NCI-H345 (cell line): ENCODE measurements at regions not wholly inside any gene's neighbourhood (a gene's known extent, or its start where the extent isn't known, plus 50 kb on each side); places are given as distances from the start of the nearest gene placed in this dataset.
"Not testable (repeated sequence)": the region's sequence is repeated elsewhere in the genome, so short reads cannot be mapped to it uniquely, and the experiment has no call there.

ENCODE experiments used
- DNase-seq: peaks from one replicate; lab custom pipeline; 2025; lab: John Stamatoyannopoulos, UW

DNA sequence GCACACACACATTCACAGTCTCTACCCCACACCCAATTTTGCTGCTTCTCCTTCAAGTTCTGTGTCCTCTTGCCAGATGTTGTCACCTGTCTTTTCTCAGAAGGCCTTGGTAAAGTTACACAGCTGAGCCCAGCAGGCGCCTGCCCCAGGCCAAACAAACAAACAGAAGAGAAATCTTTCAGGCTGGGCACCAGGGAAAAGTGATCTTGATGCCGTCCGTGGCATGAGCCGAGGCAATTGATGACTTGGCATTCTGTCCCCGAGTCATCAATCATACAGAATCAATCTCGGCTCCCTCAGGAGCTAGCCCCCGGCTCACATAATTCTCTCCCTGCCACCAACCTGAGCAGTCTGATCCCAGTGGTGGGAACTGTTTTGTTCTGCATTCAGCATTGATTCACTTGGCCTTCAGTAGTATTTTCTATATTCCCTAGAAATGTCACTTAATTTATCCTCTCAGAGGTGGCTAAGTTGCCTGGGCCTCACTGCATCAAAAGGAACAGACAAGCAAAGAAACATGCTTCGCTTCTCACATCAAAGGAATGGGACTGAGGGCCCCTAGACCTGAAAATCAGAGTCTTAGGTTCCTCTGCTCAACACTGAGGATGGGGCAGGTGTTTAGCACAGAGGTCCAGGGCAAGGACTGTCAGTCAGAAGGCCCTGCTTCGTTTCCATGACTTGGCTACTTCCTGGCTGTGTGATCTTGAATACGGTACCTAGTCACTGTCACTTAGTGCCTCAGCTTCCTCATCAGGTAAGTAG, 278.8 kb upstream of the CELF4 start:
- no peak for DNase-seq

DNA sequence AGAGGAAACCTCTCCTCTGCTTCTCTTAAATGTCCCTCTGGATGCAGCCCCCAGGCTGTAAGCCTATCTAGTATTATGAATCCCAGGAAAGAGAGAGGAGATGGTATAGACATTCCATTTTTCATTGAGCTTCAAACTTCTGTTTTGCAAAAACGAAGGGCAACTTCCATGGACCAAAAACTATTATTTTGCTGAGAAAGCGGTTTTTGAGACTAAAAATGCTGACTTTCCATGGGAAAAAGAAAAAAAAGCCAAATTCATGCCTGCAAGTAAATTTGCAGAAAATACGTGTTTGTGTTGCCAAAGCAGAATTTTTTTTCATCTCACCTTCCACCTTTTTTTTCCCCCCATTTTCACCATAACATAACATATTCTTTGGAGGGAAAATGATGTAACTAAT, 272.5 kb upstream of the CELF4 start:
- no peak for DNase-seq

DNA sequence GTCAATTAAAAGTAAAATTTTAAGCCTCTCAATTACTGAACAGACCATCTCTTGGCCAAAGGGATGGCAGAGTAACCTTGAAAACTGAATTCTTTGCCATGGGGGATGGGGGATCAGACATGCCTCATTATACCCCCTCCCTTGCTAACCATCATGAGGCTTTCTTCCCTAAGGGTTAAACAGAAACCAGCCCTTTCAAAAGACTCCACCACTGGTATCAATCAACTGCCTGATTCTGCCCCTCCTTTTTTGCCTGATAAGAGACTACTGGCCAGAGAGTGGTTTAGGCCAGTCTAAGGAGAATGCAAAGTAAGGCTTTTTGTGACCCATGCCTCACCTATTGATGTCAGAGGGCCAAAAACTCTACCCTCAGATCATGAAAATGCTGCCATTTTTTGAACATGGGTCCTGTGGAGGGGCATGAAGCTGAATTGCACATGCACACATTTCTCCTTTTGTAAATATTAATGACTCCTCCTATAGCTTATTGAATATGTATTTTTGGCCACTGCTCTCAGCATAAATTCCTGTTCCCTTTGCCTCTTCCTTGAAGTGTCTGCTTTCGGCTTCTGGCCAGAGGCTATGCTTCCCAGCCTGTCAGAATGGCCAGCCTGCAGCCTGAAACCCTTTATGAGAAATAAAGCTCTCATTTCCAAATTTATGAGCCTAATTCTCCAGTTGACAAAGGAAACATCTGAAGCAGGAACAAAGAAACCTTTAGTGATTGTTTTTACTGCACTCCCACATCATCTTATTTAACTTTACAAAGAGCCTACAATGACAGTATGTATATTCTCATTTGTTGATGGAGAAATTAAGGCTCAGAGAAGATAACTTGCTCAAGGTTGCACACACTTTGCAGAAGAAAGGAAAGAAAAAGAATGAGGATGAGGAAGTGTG, 270.7 kb upstream of the CELF4 start:
- DNase-seq, result no peak

DNA sequence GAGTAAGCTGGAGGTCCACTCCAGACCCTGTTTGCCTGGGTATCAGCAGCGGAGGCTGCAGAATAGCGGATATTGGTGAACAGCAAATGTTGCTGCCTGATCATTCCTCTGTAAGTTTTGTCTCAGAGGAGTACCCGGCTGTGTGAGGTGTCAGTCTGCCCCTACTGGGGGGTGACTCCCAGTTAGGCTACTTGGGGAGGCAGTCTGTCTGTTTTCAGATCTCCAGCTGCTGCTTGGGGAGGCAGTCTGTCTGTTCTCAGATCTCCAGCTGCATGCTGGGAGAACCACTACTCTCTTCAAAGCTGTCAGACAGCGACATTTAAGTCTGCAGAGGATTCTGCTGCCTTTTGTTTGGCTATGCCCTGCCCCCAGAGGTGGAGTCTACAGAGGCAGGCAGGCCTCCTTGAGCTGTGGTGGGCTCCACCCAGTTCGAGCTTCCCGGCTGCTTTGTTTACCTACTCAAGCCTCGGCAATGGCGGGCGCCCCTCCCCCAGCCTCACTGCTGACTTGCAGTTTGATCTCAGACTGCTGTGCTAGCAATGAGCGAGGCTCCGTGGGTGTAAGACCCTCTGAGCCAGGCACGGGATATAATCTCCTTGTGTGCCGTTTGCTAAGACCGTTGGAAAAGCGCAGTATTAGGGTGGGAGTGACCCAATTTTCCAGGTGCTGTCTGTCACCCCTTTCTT, 266.6 kb upstream of the CELF4 start:
- not testable (repeated sequence) for DNase-seq

DNA sequence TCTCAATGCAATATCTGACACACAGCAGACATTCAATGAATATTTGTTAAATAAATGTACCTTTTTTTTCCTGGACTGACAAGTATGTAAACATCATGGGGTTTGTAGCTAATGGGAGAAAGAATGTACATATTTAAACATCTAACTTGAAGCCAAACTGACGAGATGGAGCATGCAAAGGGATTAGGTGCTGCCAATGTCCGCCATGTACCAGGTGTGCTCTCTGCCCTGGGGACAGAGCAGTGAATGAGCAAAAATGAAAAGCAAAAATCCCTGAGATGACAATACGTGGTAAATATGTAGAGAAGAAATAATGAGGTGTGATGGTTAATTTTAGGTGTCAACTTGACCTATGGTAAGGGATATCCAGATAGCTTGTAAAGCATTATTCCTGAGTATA, 247.4 kb upstream of the CELF4 start:
- no peak for DNase-seq

DNA sequence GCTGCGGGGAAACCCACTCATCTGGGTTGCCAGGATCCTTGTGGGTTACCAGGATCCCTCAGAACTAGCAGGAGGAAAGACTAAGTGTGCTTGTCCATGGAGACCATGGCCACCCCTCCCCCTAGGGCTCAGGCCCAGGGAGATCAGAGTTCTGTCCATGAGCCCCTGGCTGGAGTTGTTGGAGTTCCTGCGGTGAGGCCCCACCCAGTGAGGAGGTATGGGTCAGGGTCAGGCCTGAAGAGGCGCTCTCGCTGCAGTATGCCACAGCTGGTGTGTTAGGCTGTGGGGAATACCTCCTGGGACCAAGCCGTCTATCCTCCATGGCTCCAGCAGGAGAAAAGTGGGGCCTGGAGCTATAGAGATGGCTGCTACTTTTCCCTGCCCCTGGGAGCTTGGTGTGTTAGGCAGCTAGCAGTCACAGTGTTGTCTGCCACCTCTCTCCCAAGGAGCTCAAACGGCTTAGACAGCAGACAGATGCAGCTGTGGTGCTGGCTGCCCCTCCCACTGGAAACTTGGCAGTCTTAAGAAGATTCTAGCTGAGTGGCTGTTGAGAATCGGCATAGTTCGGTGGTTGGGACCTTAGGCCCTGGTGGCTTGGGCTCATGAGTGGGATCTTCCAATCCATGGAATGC, 240.3 kb upstream of the CELF4 start:
- no peak for DNase-seq

DNA sequence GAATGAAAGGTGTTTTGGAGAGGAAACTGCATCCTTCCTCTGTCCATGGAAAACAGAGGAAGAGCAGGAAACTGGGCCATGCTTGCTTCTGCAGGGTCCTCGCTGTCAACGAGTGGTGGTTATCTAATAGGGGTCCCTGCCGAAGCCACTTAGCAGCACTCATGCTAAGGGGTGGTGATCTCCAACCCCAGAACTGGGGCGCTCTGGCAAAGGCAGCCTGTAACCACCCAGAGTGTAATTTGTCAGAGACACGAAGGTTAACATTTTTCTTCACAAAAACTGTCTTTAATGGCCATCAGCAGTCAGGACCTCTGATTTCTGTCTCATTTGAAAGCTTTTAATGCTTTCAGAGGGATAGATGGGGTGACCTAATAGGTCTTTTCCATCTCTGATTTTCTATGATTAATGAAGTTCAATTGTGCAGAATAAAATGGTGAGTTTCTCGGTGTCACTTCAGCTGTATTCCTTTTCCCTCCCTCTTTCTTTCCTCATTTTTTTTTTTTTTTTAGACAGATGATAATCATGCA, 231.3 kb upstream of the CELF4 start:
- DNase-seq, result no peak

DNA sequence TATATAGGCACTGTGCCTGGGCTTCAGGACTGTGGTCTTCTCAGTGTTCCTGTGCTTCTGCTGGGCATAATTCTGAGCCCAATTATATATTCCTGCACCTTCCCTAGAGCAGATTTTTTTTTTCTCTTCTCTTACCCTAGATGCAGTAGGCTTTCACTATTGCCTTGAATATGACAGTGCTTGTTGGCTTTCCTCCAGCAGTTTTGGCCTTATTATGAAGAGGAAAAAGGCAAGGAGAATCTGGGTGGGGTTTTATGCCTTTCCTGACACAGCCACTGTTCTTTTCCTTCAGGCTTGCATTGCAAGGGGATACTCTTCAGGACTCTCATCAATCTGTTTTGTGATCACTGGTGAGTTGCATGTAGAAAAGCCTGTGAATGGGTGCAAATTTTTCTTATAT, 221.9 kb upstream of the CELF4 start:
- no peak for DNase-seq

DNA sequence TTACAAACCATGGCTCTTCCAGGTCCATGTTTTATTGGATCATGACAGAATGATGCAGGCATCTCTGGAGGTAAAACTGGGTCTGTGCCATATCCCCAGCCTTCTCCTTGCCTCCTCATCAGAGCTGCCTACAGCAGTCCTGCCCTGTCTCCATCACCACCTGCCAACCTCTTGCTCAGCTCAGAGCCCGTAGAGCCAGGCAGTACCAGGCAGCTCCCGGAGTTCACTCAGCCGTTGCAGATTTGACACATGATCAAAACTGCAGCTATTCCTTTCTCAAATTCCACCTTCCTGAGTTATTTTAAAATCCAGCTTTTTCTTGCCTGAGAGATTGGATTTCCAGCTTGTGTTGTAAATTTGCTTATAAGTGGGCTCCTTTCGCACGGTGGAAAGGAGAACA, 218.2 kb upstream of the CELF4 start:
- DNase-seq, result no peak

DNA sequence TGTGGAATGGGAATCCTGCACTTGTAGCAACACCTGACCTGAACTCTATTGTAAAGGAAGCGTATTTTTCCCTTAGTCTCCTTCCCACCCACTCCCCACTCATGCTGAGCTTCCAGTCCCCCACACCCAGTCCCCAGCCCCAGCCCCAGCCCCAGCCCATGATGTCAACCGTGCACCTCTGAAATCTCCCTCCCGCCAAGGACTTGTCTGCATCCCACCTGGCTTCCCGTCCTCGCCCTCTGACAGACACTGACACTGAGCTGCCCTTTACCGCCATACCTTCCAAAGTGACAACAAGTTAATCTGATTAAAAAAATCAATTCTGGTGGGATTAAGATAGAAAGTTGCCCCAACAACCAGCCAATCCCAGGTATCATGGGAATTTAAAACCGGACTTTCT, 213.6 kb upstream of the CELF4 start:
- DNase-seq, result no peak

DNA sequence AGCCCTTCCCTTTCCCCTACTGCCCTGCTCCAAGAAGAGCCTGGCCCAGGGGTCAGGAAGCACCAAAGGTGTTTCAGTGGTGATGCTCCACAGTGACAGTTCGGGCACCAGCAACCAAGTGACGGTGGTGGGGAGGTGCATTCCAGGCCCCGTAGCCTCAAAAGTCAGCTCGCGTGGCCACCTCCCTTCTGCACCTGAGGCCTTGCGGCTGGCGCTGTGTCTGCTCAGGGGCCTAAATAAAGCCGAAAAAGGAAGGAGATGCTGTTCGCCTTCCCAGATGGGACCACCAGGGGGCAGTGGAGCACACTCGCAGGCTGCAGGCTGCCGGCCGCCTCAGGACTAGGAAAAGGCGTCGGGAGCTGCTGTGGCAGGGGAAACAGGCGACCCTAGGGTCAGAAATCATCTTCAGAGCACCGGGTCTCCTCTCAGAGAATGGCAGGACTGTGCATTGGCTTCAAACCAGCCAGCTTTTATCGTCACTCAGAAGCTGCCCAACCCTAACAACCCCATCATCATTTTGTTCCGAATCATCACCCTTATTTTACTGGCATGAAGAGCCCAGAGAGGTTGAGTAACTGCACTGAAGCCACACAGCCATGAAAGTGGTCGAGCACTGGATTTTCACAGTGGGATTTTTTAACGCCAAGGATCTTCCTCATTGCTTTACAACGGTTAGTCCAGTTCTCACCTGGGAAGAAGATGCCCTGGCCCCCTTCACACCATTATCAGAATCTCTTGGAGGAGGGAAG, 213.0 kb upstream of the CELF4 start:
- DNase-seq, result peak; percentile 75

DNA sequence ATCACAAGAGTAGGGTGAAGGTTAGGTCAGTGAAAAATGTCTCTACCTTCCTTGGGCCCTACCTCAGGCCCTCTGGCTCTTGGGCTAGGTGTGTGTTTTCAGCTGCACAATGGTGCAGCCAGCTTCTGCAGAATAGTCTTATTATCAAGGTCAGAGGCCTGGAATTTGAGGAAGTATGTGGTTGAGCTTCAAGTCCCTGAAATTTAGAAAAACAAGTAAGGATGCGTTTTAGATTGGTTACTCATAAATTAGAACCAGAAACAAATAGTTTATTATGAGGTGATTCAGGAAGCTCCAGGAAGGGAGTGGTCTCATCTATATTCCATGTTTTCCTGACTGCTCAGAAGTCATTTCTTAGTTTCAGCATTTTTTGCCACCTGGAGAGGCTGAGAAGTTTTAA, 204.2 kb upstream of the CELF4 start:
- no peak for DNase-seq

DNA sequence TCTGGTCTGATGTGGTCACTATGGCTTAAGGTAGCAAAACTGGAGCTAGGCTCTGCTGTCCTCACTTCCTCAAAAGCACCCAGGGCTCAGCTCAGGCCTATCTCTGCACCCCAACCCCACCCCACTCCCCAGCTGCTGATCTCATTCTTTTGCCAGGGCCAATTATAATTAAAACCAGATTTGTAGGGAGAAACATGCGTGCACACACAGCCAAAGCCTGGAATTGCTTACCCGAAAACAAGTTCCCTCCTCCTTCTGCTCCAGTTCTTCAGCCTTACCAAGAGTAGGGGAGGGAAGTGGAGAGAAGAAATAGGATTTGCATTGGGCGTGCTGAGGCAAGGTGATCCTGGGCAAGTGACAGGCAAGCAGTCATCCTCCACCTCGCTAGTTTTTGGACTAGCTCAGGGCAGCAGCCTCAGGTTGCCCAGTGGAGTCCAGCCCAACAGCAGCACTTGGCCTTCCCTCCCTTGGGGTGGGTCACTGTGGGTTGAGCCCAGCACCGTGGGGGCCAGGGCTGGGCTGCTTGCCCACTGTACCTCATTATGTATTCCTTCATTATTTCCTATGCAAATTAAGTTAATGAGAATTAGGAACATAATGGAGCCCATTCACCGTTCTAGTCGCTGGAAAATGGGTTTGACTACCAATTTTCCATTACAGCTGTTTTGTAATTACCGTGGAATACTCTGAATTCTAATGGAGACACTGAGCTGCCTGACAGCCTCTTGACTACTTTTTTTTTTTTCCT, 199.1 kb upstream of the CELF4 start:
- DNase-seq, result no peak

DNA sequence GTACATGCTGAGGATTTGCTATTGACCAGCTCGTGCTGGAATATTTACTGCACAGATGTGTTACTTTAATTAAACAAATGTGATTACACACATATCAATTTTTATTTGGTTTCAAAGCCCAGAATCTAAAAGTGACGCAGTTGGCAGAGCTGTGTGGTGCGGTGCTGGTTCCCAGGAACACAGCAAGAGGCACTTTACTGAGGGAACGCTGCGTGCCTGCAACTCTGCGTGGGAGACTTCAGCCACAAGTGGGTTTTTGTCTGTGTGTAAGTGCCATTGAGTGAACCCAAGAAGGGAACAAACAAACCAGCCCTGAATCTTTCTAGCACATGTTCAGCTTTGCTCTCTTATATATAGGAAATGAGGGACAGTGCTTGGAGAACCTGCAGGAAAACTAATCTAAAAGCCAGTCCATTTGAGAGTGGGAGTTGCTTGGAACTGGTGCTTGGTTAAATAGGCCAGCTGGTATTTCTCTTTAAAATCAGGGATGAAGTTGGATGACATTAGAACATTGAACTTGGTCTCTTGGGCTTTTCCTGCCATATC, 196.6 kb upstream of the CELF4 start:
- no peak for DNase-seq

DNA sequence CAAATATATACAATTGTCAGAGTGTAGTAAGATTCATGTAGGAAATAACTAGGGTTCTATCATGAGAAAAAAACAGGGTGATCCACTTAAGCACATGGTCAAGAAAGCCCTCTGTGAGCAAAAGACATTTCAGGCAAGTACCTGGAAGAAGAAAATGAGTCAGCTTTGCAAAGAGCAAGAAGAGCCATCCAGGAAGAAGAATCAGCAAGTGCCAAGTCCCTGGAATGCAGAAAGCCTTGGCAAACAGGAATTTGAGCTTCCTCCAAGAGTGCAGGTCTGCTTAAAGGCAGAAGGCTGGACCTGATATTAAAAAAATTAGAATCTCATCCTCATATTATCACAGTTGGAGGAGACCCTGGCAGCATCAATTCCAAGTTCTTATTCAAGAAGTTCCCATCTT, 188.5 kb upstream of the CELF4 start:
- no peak for DNase-seq

DNA sequence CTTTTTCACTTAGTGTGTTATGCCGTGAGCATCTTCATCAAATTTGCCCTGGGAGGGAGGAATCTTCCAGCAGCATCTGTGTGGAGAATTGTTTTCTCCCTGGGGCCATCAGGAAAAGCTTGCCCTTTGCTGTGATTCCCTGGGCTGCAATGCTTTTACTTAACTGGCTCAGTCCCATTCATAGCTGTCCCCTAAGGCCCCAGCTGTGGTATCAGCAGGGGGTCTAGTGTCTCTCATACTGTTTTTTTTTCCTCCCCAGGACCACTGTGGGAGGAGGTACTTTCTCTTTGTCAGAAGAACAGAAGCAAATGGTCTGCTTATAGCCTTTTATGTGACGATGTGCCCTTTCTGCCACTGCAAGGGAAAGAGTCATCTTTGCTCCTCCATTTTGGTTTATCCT, 176.8 kb upstream of the CELF4 start:
- peak; percentile 82 for DNase-seq

DNA sequence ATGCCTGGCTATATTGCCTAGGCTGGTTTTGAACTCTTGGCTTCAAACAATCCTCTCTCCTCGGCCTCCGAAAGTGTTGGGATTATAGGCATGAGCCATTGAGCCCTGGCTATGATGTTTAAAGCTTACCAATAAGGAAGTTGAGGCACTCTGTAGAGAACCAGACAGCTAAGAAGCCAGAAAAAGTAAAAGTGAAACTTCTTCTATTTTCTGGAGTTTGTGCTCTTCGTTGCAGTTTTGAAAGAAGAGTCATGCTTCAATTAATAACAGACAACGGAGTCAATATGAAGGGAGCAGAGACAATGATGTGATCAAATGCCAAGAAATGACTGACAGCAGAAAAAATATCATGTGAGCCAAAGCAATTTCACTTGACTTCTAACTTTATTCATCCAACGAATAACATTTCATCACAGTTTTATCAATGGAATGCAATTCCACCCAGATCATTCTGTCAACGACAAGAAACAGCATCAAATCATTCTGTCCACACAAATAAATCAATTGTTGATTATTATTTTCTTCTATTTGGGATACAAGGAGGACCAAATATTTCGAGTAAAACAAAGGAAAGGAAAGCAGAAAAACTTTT, 175.5 kb upstream of the CELF4 start:
- DNase-seq, result no peak

DNA sequence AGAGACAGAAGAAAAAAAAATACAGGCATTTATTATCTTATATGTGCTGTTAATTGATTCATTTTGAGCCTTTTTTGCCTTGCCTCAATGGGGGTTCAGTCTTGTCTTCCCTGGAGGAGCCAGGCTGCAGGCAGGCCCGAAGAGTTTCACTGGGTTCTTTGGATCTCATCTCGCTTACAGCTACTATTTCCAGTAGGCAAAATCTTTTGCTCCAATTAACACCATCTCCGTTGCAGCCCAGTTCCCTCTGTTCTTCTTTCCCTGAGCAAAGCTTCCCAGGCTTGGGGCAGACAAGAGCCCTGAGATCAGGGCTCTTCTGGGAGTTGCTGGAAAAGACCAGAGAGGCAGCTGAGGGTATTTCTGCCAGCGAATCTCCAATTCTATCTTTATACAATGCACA, 168.8 kb upstream of the CELF4 start:
- DNase-seq, result no peak

DNA sequence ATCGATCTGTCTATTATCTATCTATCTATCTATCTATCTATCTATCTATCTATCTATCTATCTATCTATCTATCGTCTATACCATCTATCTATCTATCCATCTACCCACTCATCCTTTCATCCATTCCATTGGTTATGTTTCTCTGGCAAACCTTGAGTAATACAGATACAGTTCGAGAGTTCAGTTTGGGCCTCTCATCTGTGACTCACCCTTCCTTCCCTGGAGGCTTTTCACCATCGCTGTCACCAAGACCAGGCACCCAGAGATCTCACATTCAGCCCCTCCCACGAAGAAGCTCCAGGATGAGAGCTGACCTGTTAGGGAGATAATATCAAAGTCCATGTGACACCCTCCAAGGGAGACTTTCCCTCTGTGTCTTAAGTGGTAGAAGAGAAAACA, 164.1 kb upstream of the CELF4 start:
- DNase-seq, result no peak

DNA sequence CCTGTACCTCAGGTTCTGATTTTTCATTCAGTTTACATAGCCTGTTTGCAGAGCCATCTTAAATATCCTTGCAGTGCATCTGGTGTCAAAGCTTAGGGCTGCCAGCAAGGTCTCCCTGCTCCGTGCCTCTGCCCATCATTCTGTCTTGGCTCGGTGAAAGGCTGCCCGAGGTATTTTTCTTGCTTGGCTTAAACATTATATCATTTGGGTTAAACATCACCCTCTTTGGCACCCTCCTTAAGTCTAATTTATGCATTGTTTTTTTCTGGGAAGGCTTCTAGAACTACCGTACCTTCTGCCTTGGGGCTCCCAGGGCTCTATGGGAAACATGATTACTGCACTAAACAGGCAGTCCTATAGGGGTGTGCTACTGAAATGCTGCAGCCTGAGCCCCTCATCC, 158.6 kb upstream of the CELF4 start:
- no peak for DNase-seq
